ENCODE measurements at regions not wholly inside any gene's neighbourhood (a gene's known extent, or its start where the extent isn't known, plus 50 kb on each side); places are given as distances from the start of the nearest gene placed in this dataset. TPM values are rescaled to one million over a fixed set of nuclear protein-coding genes. Genes with fewer than 3 reads are reported as not detected.

DNA sequence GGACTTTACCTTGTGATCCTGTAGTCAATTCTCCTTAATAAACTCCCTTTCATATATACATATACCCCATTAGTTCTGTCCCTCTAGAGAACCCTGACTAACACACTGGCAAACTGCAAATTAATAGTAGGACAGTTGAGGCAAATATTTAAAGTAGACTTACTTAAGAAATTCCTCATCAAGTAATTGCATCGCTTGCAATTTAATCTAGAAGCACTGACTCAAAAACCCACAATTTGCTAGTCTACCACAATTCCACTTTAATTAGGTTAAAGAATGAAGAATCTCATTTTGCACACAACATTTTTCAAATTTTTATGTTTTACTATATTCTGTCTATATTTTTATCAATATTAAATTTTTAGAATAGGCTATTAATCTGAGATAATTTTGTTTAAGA lies 188.1 kb downstream of the PLOD2 start:
- Histone ChIP-seq H3K4me3 (ENCODE audit: low read length) (no peak overlapping the region), H3K79me2 (ENCODE audit: low read length) (no peaks in the 10 kb centered on the region), H4K20me1 (ENCODE audit: insufficient read depth, low read depth, low read length) (no peaks in the 10 kb centered on the region), H3K9ac (ENCODE audit: low read length) (no peak overlapping the region), H2AFZ (ENCODE audit: low read length) (no peak overlapping the region), H3K4me1 (ENCODE audit: low read length) (no peaks in the 10 kb centered on the region), H3K36me3 (ENCODE audit: insufficient read depth, low read length) (no peaks in the 10 kb centered on the region), H3K4me2 (ENCODE audit: low read depth, low read length, poor library complexity, severe bottlenecking) (no peak overlapping the region), H3K9me2 (replicated peaks; ENCODE audit: insufficient read depth, low read length) (no peaks in the 10 kb centered on the region), H3K27me3 (ENCODE audit: low read length) (no peaks in the 10 kb centered on the region), H3K9me3 (ENCODE audit: low read length) (no peaks in the 10 kb centered on the region; the same call in 1 of the 2 replicates), H3K27ac (ENCODE audit: low read length) (no peak overlapping the region)
- no peak for DNase-seq

DNA sequence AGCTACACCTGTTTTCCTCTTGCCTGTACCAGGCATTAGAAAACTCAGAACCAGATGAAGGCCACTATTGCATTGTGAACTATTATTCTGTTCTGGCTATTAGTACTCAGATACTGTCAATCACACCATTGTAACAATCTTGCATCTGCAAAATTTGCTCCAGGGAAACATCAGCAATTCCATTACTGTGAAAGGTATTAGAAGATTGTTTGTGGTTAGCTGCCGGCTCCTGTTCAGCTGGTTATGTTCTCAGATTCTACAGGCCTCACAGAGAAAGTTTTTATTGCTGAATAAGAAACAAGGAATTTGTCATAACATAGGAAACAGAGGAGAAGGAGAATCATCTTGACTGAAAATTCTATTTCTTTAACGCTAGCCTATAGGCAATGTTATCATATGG lies 179.9 kb downstream of the PLOD2 start:
- DNase-seq, result no peak
- H3K36me3 ChIP-seq (ENCODE audit: insufficient read depth, low read length), result no peaks in the 10 kb centered on the region
- H3K4me1 ChIP-seq (ENCODE audit: low read length), result no peaks in the 10 kb centered on the region
- no peaks in the 10 kb centered on the region for H3K9me2 ChIP-seq (replicated peaks; ENCODE audit: insufficient read depth, low read length)
- no peak overlapping the region for H2AFZ ChIP-seq (ENCODE audit: low read length)
- H4K20me1 ChIP-seq (ENCODE audit: insufficient read depth, low read depth, low read length), result no peaks in the 10 kb centered on the region
- H3K79me2 ChIP-seq (ENCODE audit: low read length), result no peaks in the 10 kb centered on the region
- no peaks in the 10 kb centered on the region for H3K27me3 ChIP-seq (ENCODE audit: low read length)
- no peak overlapping the region for H3K4me2 ChIP-seq (ENCODE audit: low read depth, low read length, poor library complexity, severe bottlenecking)
- no peaks in the 10 kb centered on the region; the same call in 1 of the 2 replicates for H3K9me3 ChIP-seq (ENCODE audit: low read length)
- no peak overlapping the region for H3K27ac ChIP-seq (ENCODE audit: low read length)
- H3K9ac ChIP-seq (ENCODE audit: low read length), result no peak overlapping the region
- no peak overlapping the region for H3K4me3 ChIP-seq (ENCODE audit: low read length)

DNA sequence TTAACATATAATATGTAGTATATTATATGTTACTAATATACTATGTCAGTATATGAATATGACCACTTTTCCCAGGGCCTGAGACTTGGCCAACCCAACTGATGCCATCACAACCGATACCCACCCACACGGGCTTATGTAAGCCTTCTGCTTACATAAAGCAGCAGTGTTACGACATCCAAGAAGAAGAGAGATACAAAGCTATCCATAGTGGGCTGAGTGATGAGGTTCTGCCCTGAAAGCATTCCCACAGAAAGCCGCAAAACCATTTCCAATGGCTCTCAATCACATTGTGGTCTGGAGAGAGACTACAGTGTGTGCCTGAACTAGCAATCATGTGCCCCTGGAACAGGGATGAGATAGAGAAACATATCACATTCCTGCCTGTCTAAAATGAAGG lies 177.9 kb downstream of the PLOD2 start:
- Histone ChIP-seq H3K9ac (ENCODE audit: low read length) (no peak overlapping the region), H3K4me3 (ENCODE audit: low read length) (no peak overlapping the region), H3K9me3 (ENCODE audit: low read length) (no peaks in the 10 kb centered on the region; the same call in 1 of the 2 replicates), H3K4me2 (ENCODE audit: low read depth, low read length, poor library complexity, severe bottlenecking) (no peak overlapping the region), H3K9me2 (replicated peaks; ENCODE audit: insufficient read depth, low read length) (no peaks in the 10 kb centered on the region), H2AFZ (ENCODE audit: low read length) (no peak overlapping the region), H3K27ac (ENCODE audit: low read length) (no peak overlapping the region), H3K27me3 (ENCODE audit: low read length) (no peaks in the 10 kb centered on the region), H3K4me1 (ENCODE audit: low read length) (no peaks in the 10 kb centered on the region), H3K79me2 (ENCODE audit: low read length) (no peaks in the 10 kb centered on the region), H3K36me3 (ENCODE audit: insufficient read depth, low read length) (no peaks in the 10 kb centered on the region), H4K20me1 (ENCODE audit: insufficient read depth, low read depth, low read length) (no peaks in the 10 kb centered on the region)
- no peak for DNase-seq

Small RNA genes lying in the stretch of these regions (small RNA-seq; reads per million reads assigned to genes)
- not detected for gene RNA5SP144

All from Karpas-422 (cell line).